GM12892 (cell line): ENCODE measurements at regions not wholly inside any gene's neighbourhood (a gene's known extent, or its start where the extent isn't known, plus 50 kb on each side); places are given as distances from the start of the nearest gene placed in this dataset.

Experiments used
- POLR2A ChIP-seq: IDR thresholded peaks from 2 replicates; pipeline ENCODE4 v1.6.1; 2011; ENCODE audit warnings: low read depth, low read length, control low read depth
- POLR2AphosphoS5 ChIP-seq: IDR thresholded peaks from 2 replicates; pipeline ENCODE4 v1.6.1; 2011; ENCODE audit warnings: low read depth, low read length, control low read depth
- TAF1 ChIP-seq: IDR thresholded peaks from 2 replicates; pipeline ENCODE4 v1.6.1; 2011; ENCODE audit warnings: low read depth, mild to moderate bottlenecking, control low read depth, low read length, borderline replicate concordance

DNA sequence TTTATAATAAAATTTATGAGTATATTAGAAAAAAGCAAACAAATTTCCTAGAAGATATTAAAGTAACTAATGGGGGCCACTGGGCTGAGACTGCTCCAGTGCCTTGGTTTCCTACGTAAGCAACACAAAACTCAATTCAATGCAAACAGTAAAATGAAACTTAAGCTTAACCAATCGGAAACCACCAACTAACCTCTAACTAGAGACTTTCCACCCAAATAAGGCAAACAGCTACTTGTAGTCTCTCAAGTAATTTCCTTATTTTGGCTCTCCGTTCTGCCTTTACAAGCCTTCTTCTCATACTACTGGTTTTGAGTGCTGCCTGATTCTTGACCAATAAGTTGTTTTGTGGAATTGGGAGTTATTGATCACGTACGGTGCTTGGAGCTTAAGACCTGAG is 167.3 kb upstream of the VEGFC start:
- TF ChIP-seq POLR2AphosphoS5 (no peak), POLR2A (no peak), TAF1 (no peak)
